Sigmoid colon (tissue), 4 donors: ENCODE measurements at regions not wholly inside any gene's neighbourhood (a gene's known extent, or its start where the extent isn't known, plus 50 kb on each side); places are given as distances from the start of the nearest gene placed in this dataset.

Source experiments
- CTCF ChIP-seq, 4 experiments: fragments of 450-650 bp in 3 of 4; fragments of 200-600 bp in 1 of 4; IDR thresholded peaks; one replicate each; pipeline ENCODE4 v1.5.1; 2016 to 2019; ENCODE audit warnings: antibody characterized with exemption in 4 of 4, mild to moderate bottlenecking in 3 of 4, moderate library complexity in 2 of 4
- POLR2AphosphoS5 ChIP-seq, 4 donors: sonication (generic); formaldehyde crosslinking; IDR thresholded peaks; one replicate each; pipeline ENCODE4 v1.6.1; 2017; ENCODE audit warnings: antibody characterized with exemption in 4 of 4

- TF ChIP-seq POLR2AphosphoS5 (IDR thresholded peaks at IDR 0.05), result no peak
- TF ChIP-seq CTCF (IDR thresholded peaks at IDR 0.05), result no peak
These were observed 53.9 kb upstream of the PTCH1 start for GRCh38 chr9:95570646-95571045.
